IMR-90 (cell line): ENCODE measurements at regions not wholly inside any gene's neighbourhood (a gene's known extent, or its start where the extent isn't known, plus 50 kb on each side); places are given as distances from the start of the nearest gene placed in this dataset.
A peak's percentile ranks its signal among the peaks of the same experiment; 100 is the strongest.

Experiments
- ATAC-seq: fragments of 200-7000 bp; cut with Tn5 transposase; 2 replicates; pipeline ENCODE4 v1.9.1; 2020; ENCODE audit warnings: low read depth, mild to moderate bottlenecking, moderate library complexity
- BruUV-seq: library from RNA; stranded (reverse); fragments of 400-500 nt; replicated peaks from 2 replicates; lab custom pipeline; 2021; lab: Mats Ljungman, UMichigan
- CTCF ChIA-PET: fragments of 300-600 bp; formaldehyde crosslinking; extraction: SDS; loops from one replicate; lab custom pipeline; 2021; ENCODE audit warnings: antibody characterized with exemption; lab: Yijun Ruan, JAX
- POLR2A ChIA-PET: fragments of 300-600 bp; sonication (Branson Sonifier 250); formaldehyde crosslinking; loops from one replicate; lab custom pipeline; 2022; ENCODE audit warnings: antibody characterized with exemption; ENCODE audit not compliant: unreplicated experiment; lab: Charles Lee
- DNase-seq: peaks from one replicate; pipeline ENCODE4 v3.0.0; 2013
- H2AFZ ChIP-seq: replicated peaks from 2 replicates; pipeline ENCODE3; 2013; ENCODE audit warnings: low read length, mild to moderate bottlenecking; ENCODE audit not compliant: poor library complexity
- H2AK5ac ChIP-seq: 2 replicates; pipeline ENCODE4 v1.6.1; 2013; ENCODE audit warnings: low read depth, low read length, inconsistent platforms
- H2AK9ac ChIP-seq: replicated peaks from 2 replicates; pipeline ENCODE3; 2013; ENCODE audit warnings: mild to moderate bottlenecking, low read depth, low read length, moderate library complexity; ENCODE audit not compliant: poor library complexity
- H2BK120ac ChIP-seq: 2 replicates; pipeline ENCODE4 v1.6.1; 2013; ENCODE audit warnings: low read depth, low read length, inconsistent platforms
- H2BK15ac ChIP-seq: 3 replicates; pipeline ENCODE4 v1.6.1; 2013; ENCODE audit warnings: low read depth, low read length, inconsistent platforms
- H2BK20ac ChIP-seq: 2 replicates; pipeline ENCODE4 v1.6.1; 2013; ENCODE audit warnings: low read depth, mild to moderate bottlenecking, inconsistent platforms, low read length, moderate library complexity
- H2BK5ac ChIP-seq: 2 replicates; pipeline ENCODE4 v1.6.1; 2013; ENCODE audit warnings: mild to moderate bottlenecking, low read depth, low read length, inconsistent platforms; ENCODE audit not compliant: poor library complexity, severe bottlenecking
- H3K14ac ChIP-seq: replicated peaks from 2 replicates; pipeline ENCODE4 v1.6.1; 2013; ENCODE audit warnings: low read depth, low read length, inconsistent platforms
- H3K18ac ChIP-seq: 2 replicates; pipeline ENCODE4 v1.6.1; 2013; ENCODE audit warnings: low read depth, low read length, control low read depth
- H3K23ac ChIP-seq: 2 replicates; pipeline ENCODE4 v1.6.1; 2013; ENCODE audit warnings: low read depth, low read length, inconsistent platforms
- H3K27ac ChIP-seq: 2 replicates; pipeline ENCODE4 v1.5.1; 2013; ENCODE audit warnings: mild to moderate bottlenecking, control low read depth, low read length; ENCODE audit not compliant: insufficient read depth
- H3K27me3 ChIP-seq: 2 replicates; pipeline ENCODE4 v1.6.1; 2013; ENCODE audit warnings: low read length; ENCODE audit not compliant: control insufficient read depth, insufficient read depth
- H3K36me3 ChIP-seq: 2 replicates; pipeline ENCODE4 v1.6.1; 2013; ENCODE audit warnings: low read length, mixed read lengths; ENCODE audit not compliant: control insufficient read depth, insufficient read depth
- H3K4ac ChIP-seq: 2 replicates; pipeline ENCODE4 v1.6.1; 2013; ENCODE audit warnings: low read depth, low read length, inconsistent platforms
- H3K4me1 ChIP-seq: 2 replicates; pipeline ENCODE4 v1.6.1; 2013; ENCODE audit warnings: low read length, mixed read lengths; ENCODE audit not compliant: control insufficient read depth, insufficient read depth
- H3K4me2 ChIP-seq: 2 replicates; pipeline ENCODE4 v1.6.1; 2013; ENCODE audit warnings: low read depth, mild to moderate bottlenecking, control low read depth, low read length, moderate library complexity
- H3K4me3 ChIP-seq: 2 replicates; pipeline ENCODE4 v1.5.1; 2013; ENCODE audit warnings: low read depth, mild to moderate bottlenecking, control low read depth, low read length, moderate library complexity; ENCODE audit not compliant: insufficient read depth
- H3K56ac ChIP-seq: 2 replicates; pipeline ENCODE4 v1.6.1; 2013; ENCODE audit warnings: low read length, inconsistent platforms; ENCODE audit not compliant: insufficient read depth; ENCODE audit errors: extremely low read depth
- H3K79me1 ChIP-seq, 2 experiments: 2 replicates each; pipeline ENCODE4 v1.6.1; 2013; ENCODE audit warnings: low read length in 2 of 2, inconsistent platforms in 1 of 2, low read depth in 1 of 2
- H3K9ac ChIP-seq: 2 replicates; pipeline ENCODE4 v1.6.1; 2013; ENCODE audit warnings: low read depth, low read length, control low read depth
- H3K9me1 ChIP-seq: 2 replicates; pipeline ENCODE4 v1.6.1; 2013; ENCODE audit warnings: low read length, inconsistent platforms; ENCODE audit not compliant: insufficient read depth
- H3K9me3 ChIP-seq: 2 replicates; pipeline ENCODE4 v1.6.1; 2013; ENCODE audit warnings: low read length; ENCODE audit not compliant: control insufficient read depth, insufficient read depth
- H4K20me1 ChIP-seq: 2 replicates; pipeline ENCODE4 v1.6.1; 2013; ENCODE audit warnings: low read length, inconsistent platforms; ENCODE audit not compliant: insufficient read depth
- H4K5ac ChIP-seq: 2 replicates; pipeline ENCODE4 v1.6.1; 2013; ENCODE audit warnings: mild to moderate bottlenecking, low read depth, low read length, control low read depth
- H4K8ac ChIP-seq, 2 experiments: 2 replicates each; pipeline ENCODE4 v1.6.1; 2013; ENCODE audit warnings: low read depth in 2 of 2, low read length in 2 of 2, control low read depth in 1 of 2, inconsistent platforms in 1 of 2
- H4K91ac ChIP-seq: 2 replicates; pipeline ENCODE4 v1.6.1; 2013; ENCODE audit warnings: low read depth, low read length, inconsistent platforms; ENCODE audit not compliant: insufficient read depth
- BHLHE40 ChIP-seq: fragments of 150-350 bp; IDR thresholded peaks from 2 replicates; pipeline ENCODE4 v1.6.1; 2016; ENCODE audit warnings: mild to moderate bottlenecking, low read depth, low read length
- CEBPB ChIP-seq: IDR thresholded peaks from 2 replicates; pipeline ENCODE4 v1.6.1; 2012; ENCODE audit warnings: low read depth, low read length, improper control_type of control experiment
- CHD1 ChIP-seq: IDR thresholded peaks from 2 replicates; pipeline ENCODE4 v1.6.1; 2012; ENCODE audit warnings: low read depth, low read length, improper control_type of control experiment
- FOS ChIP-seq: fragments of 150-350 bp; IDR thresholded peaks from 2 replicates; pipeline ENCODE4 v1.6.1; 2016; ENCODE audit warnings: low read depth, low read length
- MAFK ChIP-seq: IDR thresholded peaks from 2 replicates; pipeline ENCODE4 v1.6.1; 2012; ENCODE audit warnings: low read depth, low read length, improper control_type of control experiment
- MAZ ChIP-seq: IDR thresholded peaks from 2 replicates; pipeline ENCODE4 v1.6.1; 2012; ENCODE audit warnings: low read depth, mild to moderate bottlenecking, low read length, improper control_type of control experiment, moderate library complexity, borderline replicate concordance
- MXI1 ChIP-seq: IDR thresholded peaks from 2 replicates; pipeline ENCODE4 v1.6.1; 2012; ENCODE audit warnings: low read depth, mild to moderate bottlenecking, low read length, moderate library complexity, borderline replicate concordance
- NFE2L2 ChIP-seq: fragments of 150-350 bp; IDR thresholded peaks from 2 replicates; pipeline ENCODE4 v1.6.1; 2016; ENCODE audit warnings: low read depth, mild to moderate bottlenecking, low read length
- POLR2A ChIP-seq: IDR thresholded peaks from 2 replicates; pipeline ENCODE4 v1.6.1; 2012; ENCODE audit warnings: mild to moderate bottlenecking, low read depth, low read length
- RAD21 ChIP-seq: IDR thresholded peaks from 2 replicates; pipeline ENCODE4 v1.6.1; 2012; ENCODE audit warnings: low read length, improper control_type of control experiment
- RCOR1 ChIP-seq: IDR thresholded peaks from 2 replicates; pipeline ENCODE4 v1.6.1; 2012; ENCODE audit warnings: mild to moderate bottlenecking, low read length, improper control_type of control experiment; ENCODE audit not compliant: insufficient replicate concordance
- RFX5 ChIP-seq: IDR thresholded peaks from 2 replicates; pipeline ENCODE4 v1.8.0; 2012; ENCODE audit warnings: low read depth, mild to moderate bottlenecking, low read length, moderate library complexity
- SMC3 ChIP-seq: fragments of 150-350 bp; IDR thresholded peaks from 2 replicates; pipeline ENCODE4 v1.6.1; 2016; ENCODE audit warnings: low read depth, mild to moderate bottlenecking, antibody characterized with exemption, low read length, moderate library complexity
- WGBS, 2 experiments: methylation state at CpG; one replicate each; pipeline versions ENCODE4 v1.1.5 to v1.1.7; 2013; ENCODE audit warnings: missing lambda C conversion rate in 2 of 2; ENCODE audit not compliant: insufficient read length in 1 of 2; ENCODE audit errors: extremely low coverage in 2 of 2; 5-methylcytosine and 5-hydroxymethylcytosine counted together
- dilution Hi-C: fragments of 300-500 bp; cut with HindIII; formaldehyde crosslinking; loops from one replicate; pipeline ENCODE4 v1.14.3; 2018; ENCODE audit warnings: low sequenced_read_pairs; ENCODE audit not compliant: unreplicated experiment
- in situ Hi-C: fragments of 300-500 bp; cut with MboI; formaldehyde crosslinking; loops from 3 replicates; pipeline ENCODE4 v1.14.3; 2019; ENCODE audit warnings: low sequenced_read_pairs, inconsistent platforms, mixed read lengths
- intact Hi-C: fragments of 100-400 bp; cut with micrococcal nuclease; formaldehyde crosslinking; loops from 2 replicates; pipeline ENCODE4 v1.10.0; 2022
- TF ChIP-seq, protein P1 (sequence below): conservative IDR thresholded peaks from 2 replicates; pipeline ENCODE4 v1.5.1; 2012; ENCODE audit warnings: mild to moderate bottlenecking, low read depth, low read length, improper control_type of control experiment
- TF ChIP-seq, protein P2 (sequence below): fragments of 150-350 bp; IDR thresholded peaks from 2 replicates; pipeline ENCODE4 v1.6.1; 2017; ENCODE audit warnings: mild to moderate bottlenecking, antibody characterized with exemption, low read length, low read depth
- TF ChIP-seq, protein P3 (sequence below): fragments of 150-350 bp; IDR thresholded peaks from 2 replicates; pipeline ENCODE4 v1.6.1; 2016; ENCODE audit warnings: low read depth, mild to moderate bottlenecking, low read length, moderate library complexity, borderline replicate concordance

DNA sequence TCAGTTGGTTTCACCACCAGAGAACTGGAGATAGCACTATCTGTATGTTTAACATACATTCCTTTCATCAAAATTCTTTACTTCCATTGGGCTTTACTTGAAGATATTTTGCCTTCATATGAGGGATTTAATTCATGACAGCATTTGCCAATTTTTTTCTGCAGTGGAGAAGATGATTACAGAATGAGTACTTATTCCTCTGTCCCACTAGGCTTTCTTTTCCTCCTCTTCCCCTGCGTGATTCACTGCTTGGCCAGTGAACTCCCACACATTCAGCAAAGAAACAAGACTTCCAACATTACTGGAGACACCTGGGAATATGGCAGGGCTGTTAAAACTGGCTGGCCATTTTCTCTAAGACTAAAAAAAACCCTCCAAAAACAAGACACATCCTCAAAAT lies 425.8 kb upstream of the KCNH7 start:
- Histone ChIP-seq H4K8ac (no peak overlapping the region), H2AFZ (no peak overlapping the region), H3K14ac (no peak overlapping the region), H3K4me2 (no peak overlapping the region), H3K9me1 (no peaks in the 10 kb centered on the region), H3K79me1 (no peaks in the 10 kb centered on the region), H3K9ac (no peak overlapping the region), H2BK120ac (no peak overlapping the region), H3K9me3 (no peaks in the 10 kb centered on the region), H4K20me1 (no peaks in the 10 kb centered on the region), H3K4me3 (no peak overlapping the region), H3K27me3 (no peaks in the 10 kb centered on the region; the same call in 1 of the 2 replicates), H3K36me3 (no peaks in the 10 kb centered on the region), H3K23ac (no peak overlapping the region), H2BK15ac (no peak overlapping the region), H2BK5ac (no peak overlapping the region), H4K5ac (no peak overlapping the region), H3K27ac (no peak overlapping the region), H3K4ac (no peak overlapping the region), H3K4me1 (no peaks in the 10 kb centered on the region), H4K91ac (no peak overlapping the region), H3K18ac (no peak overlapping the region), H2AK5ac (no peak overlapping the region), H2AK9ac (no peak overlapping the region), H3K56ac (no peak overlapping the region), H2BK20ac (no peak overlapping the region)
- WGBS, 2 experiments, result no CpG with 5 or more reads among the region's 1 CpG
- intact Hi-C loops (no loop called here), dilution Hi-C loops (no loop called here), in situ Hi-C loops (no loop called here)
- ATAC-seq (no peak), DNase-seq (peak; percentile 15)
- POLR2A ChIA-PET, result no interaction called here
- CTCF ChIA-PET, result no interaction called here
- BruUV-seq, result no TSS peak
- TF ChIP-seq POLR2A (no peak), MXI1 (no peak), MAZ (no peak), NFE2L2 (no peak), RFX5 (no peak), BHLHE40 (no peak), MAFK (no peak), FOS (no peak), RCOR1 (no peak), SMC3 (no peak), CHD1 (no peak), CEBPB (no peak), RAD21 (no peak)
- TF ChIP-seq, protein P1, sequence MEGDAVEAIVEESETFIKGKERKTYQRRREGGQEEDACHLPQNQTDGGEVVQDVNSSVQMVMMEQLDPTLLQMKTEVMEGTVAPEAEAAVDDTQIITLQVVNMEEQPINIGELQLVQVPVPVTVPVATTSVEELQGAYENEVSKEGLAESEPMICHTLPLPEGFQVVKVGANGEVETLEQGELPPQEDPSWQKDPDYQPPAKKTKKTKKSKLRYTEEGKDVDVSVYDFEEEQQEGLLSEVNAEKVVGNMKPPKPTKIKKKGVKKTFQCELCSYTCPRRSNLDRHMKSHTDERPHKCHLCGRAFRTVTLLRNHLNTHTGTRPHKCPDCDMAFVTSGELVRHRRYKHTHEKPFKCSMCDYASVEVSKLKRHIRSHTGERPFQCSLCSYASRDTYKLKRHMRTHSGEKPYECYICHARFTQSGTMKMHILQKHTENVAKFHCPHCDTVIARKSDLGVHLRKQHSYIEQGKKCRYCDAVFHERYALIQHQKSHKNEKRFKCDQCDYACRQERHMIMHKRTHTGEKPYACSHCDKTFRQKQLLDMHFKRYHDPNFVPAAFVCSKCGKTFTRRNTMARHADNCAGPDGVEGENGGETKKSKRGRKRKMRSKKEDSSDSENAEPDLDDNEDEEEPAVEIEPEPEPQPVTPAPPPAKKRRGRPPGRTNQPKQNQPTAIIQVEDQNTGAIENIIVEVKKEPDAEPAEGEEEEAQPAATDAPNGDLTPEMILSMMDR, result no peak
- TF ChIP-seq, protein P2, sequence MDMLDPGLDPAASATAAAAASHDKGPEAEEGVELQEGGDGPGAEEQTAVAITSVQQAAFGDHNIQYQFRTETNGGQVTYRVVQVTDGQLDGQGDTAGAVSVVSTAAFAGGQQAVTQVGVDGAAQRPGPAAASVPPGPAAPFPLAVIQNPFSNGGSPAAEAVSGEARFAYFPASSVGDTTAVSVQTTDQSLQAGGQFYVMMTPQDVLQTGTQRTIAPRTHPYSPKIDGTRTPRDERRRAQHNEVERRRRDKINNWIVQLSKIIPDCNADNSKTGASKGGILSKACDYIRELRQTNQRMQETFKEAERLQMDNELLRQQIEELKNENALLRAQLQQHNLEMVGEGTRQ, result no peak
- TF ChIP-seq, protein P3, sequence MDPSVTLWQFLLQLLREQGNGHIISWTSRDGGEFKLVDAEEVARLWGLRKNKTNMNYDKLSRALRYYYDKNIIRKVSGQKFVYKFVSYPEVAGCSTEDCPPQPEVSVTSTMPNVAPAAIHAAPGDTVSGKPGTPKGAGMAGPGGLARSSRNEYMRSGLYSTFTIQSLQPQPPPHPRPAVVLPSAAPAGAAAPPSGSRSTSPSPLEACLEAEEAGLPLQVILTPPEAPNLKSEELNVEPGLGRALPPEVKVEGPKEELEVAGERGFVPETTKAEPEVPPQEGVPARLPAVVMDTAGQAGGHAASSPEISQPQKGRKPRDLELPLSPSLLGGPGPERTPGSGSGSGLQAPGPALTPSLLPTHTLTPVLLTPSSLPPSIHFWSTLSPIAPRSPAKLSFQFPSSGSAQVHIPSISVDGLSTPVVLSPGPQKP, result no peak
